CD4-positive, alpha-beta T cell (primary cell): ENCODE measurements at regions not wholly inside any gene's neighbourhood (a gene's known extent, or its start where the extent isn't known, plus 50 kb on each side); places are given as distances from the start of the nearest gene placed in this dataset.
"Not testable (repeated sequence)": the region's sequence is repeated elsewhere in the genome, so short reads cannot be mapped to it uniquely, and the experiment has no call there.

ENCODE experiments used
- ATAC-seq: fragments of 200-7000 bp; cut with Tn5 transposase; one replicate; pipeline ENCODE4 v1.10.0; 2022; ENCODE audit warnings: mild to moderate bottlenecking; ENCODE audit not compliant: poor library complexity
- CTCF ChIA-PET: fragments of 350-600 bp; sonication (Branson Sonifier 250); formaldehyde crosslinking; loops from one replicate; lab custom pipeline; 2021; ENCODE audit warnings: antibody characterized with exemption, inconsistent platforms; lab: Charles Lee
- POLR2A ChIA-PET: fragments of 350-600 bp; sonication (Branson Sonifier 250); formaldehyde crosslinking; loops from one replicate; lab custom pipeline; 2021; ENCODE audit warnings: antibody characterized with exemption, inconsistent platforms; lab: Charles Lee
- DNase-seq, 14 experiments: peaks; one replicate each; pipeline ENCODE4 v3.0.0-alpha.2; 2013 to 2020; ENCODE audit warnings: mixed read lengths in 2 of 14
- H3K27ac ChIP-seq, 2 donors: one replicate each; pipeline versions ENCODE4 v1.5.1 to v1.7.0; 2013; ENCODE audit warnings: low read length in 2 of 2, low read depth in 1 of 2, mild to moderate bottlenecking in 1 of 2
- H3K27me3 ChIP-seq, 2 experiments: 1 replicate in 1 of 2; 2 replicates in 1 of 2; pipeline versions ENCODE4 v1.6.1 to v1.7.0; 2013; ENCODE audit warnings: low read length in 2 of 2, control low read depth in 1 of 2, mild to moderate bottlenecking in 1 of 2, moderate library complexity in 1 of 2; ENCODE audit not compliant: insufficient read depth in 2 of 2, control insufficient read depth in 1 of 2
- H3K36me3 ChIP-seq: one replicate; pipeline ENCODE4 v1.6.1; 2013; ENCODE audit warnings: low read length, control low read depth; ENCODE audit not compliant: insufficient read depth
- H3K4me1 ChIP-seq: one replicate; pipeline ENCODE4 v1.6.1; 2013; ENCODE audit warnings: low read length, control low read depth; ENCODE audit not compliant: insufficient read depth
- H3K4me3 ChIP-seq: one replicate; pipeline ENCODE4 v1.5.1; 2013; ENCODE audit warnings: mild to moderate bottlenecking, low read length, moderate library complexity
- H3K9me3 ChIP-seq, 2 experiments: 1 replicate in 1 of 2; 2 replicates in 1 of 2; pipeline versions ENCODE4 v1.6.1 to v1.7.0; 2013; ENCODE audit warnings: low read length in 2 of 2, mild to moderate bottlenecking in 2 of 2, control low read depth in 1 of 2, moderate library complexity in 1 of 2; ENCODE audit not compliant: control insufficient read depth in 1 of 2, insufficient read depth in 1 of 2
- H3K27ac Mint-ChIP-seq: one replicate; pipeline ENCODE4 v1.8.0; 2020; ENCODE audit warnings: mixed read lengths
- H3K27me3 Mint-ChIP-seq: one replicate; pipeline ENCODE4 v1.8.0; 2021; ENCODE audit warnings: mixed read lengths
- H3K36me3 Mint-ChIP-seq: one replicate; pipeline ENCODE4 v1.8.0; 2021; ENCODE audit warnings: low read depth, mixed read lengths
- H3K4me1 Mint-ChIP-seq: one replicate; pipeline ENCODE4 v1.8.0; 2021; ENCODE audit warnings: low read depth, mixed read lengths
- H3K4me3 Mint-ChIP-seq: one replicate; pipeline ENCODE4 v1.8.0; 2020; ENCODE audit warnings: mild to moderate bottlenecking, mixed read lengths
- H3K9me3 Mint-ChIP-seq: one replicate; pipeline ENCODE4 v1.8.0; 2020; ENCODE audit warnings: mixed read lengths
- CTCF ChIP-seq: fragments of 200-600 bp; IDR thresholded peaks from one replicate; pipeline ENCODE4 v1.8.0; 2022; ENCODE audit warnings: antibody characterized with exemption, mild to moderate bottlenecking
- intact Hi-C, 2 experiments: fragments of 100-400 bp; cut with DNase I in 1 of 2; cut with micrococcal nuclease in 1 of 2; formaldehyde crosslinking; loops; one replicate each; pipeline versions ENCODE4 v1.15.1 to v1.9.0; 2023 to 2025; cut with DNase I, micrococcal nuclease

- POLR2A ChIA-PET, result no interaction called here
- no peak for TF ChIP-seq CTCF
- H3K4me1 Mint-ChIP-seq, result no peaks in the 10 kb centered on the region
- DNase-seq, result no peak
- no peaks in the 10 kb centered on the region for H3K9me3 Mint-ChIP-seq
- no peak for ATAC-seq
- H3K4me3 Mint-ChIP-seq, result no peak overlapping the region
- no peaks in the 10 kb centered on the region for H3K4me1 ChIP-seq
- no peak overlapping the region for H3K4me3 ChIP-seq
- CTCF ChIA-PET, result no interaction called here
- H3K27me3 ChIP-seq, result peaks cover 3 to 4% of the 10 kb centered on the region in 2 experiments
- no peaks in the 10 kb centered on the region for H3K36me3 ChIP-seq
- no peak overlapping the region for H3K27ac ChIP-seq
- no peaks in the 10 kb centered on the region for H3K9me3 ChIP-seq
- no peaks in the 10 kb centered on the region for H3K36me3 Mint-ChIP-seq
- H3K27me3 Mint-ChIP-seq, result peaks cover 21% of the 10 kb centered on the region
- H3K27ac Mint-ChIP-seq, result no peak overlapping the region
- intact Hi-C loops, result no loop called here
Observed at GRCh38 chr4:55001538-55001937, 123.9 kb downstream of the KDR start.

GRCh38 chr4:54999003-54999402 is 126.4 kb downstream of the KDR start:
- no peak overlapping the region for H3K4me3 ChIP-seq

GRCh38 chr4:54993473-54994026 is 131.8 kb downstream of the KDR start:
- H3K9me3 Mint-ChIP-seq, H3K27ac ChIP-seq, POLR2A ChIA-PET, CTCF ChIA-PET, ATAC-seq, H3K4me1 Mint-ChIP-seq, H3K36me3 Mint-ChIP-seq, H3K27me3 Mint-ChIP-seq, H3K4me1 ChIP-seq, intact Hi-C loops, DNase-seq, H3K27me3 ChIP-seq, H3K4me3 ChIP-seq, H3K4me3 Mint-ChIP-seq, H3K27ac Mint-ChIP-seq, H3K36me3 ChIP-seq: not testable (repeated sequence)
- H3K9me3 ChIP-seq, result peaks cover 8 to 10% of the 10 kb centered on the region in 2 experiments

More at GRCh38 chr4:54999003-54999402, 126.4 kb downstream of the KDR start:
- Histone ChIP-seq H3K9me3 (no peaks in the 10 kb centered on the region), H3K27ac (no peak overlapping the region), H3K4me1 (no peaks in the 10 kb centered on the region), H3K27me3 (peaks cover 3 to 4% of the 10 kb centered on the region in 2 experiments), H3K36me3 (no peaks in the 10 kb centered on the region)
- Mint-ChIP-seq H3K4me1 (no peaks in the 10 kb centered on the region), H3K27ac (no peak overlapping the region), H3K36me3 (no peaks in the 10 kb centered on the region), H3K4me3 (no peak overlapping the region), H3K27me3 (peaks cover 21% of the 10 kb centered on the region), H3K9me3 (no peaks in the 10 kb centered on the region)
- no peak for TF ChIP-seq CTCF
- ChIA-PET POLR2A (no interaction called here), CTCF (no interaction called here)
- intact Hi-C loops, result no loop called here
- ATAC-seq, result no peak
- DNase-seq, result no peak

GRCh38 chr4:54992266-54992665 is 133.1 kb downstream of the KDR start:
- ChIA-PET POLR2A (no interaction called here), CTCF (no interaction called here)
- Mint-ChIP-seq H3K27ac (no peak overlapping the region), H3K27me3 (no peaks in the 10 kb centered on the region), H3K4me3 (no peak overlapping the region), H3K36me3 (no peaks in the 10 kb centered on the region), H3K9me3 (peaks cover 9% of the 10 kb centered on the region), H3K4me1 (no peaks in the 10 kb centered on the region)
- Histone ChIP-seq H3K27me3 (no peaks in the 10 kb centered on the region), H3K4me1 (no peaks in the 10 kb centered on the region), H3K27ac (no peak overlapping the region), H3K4me3 (no peak overlapping the region), H3K9me3 (peaks cover 14 to 21% of the 10 kb centered on the region in 2 experiments), H3K36me3 (no peaks in the 10 kb centered on the region)
- TF ChIP-seq CTCF, result no peak
- intact Hi-C loops, result no loop called here
- no peak for DNase-seq
- ATAC-seq, result no peak
